NCI-H1092 treated with DMSO at 0.1 percent for 48 hours (cell line): ENCODE measurements at regions not wholly inside any gene's neighbourhood (a gene's known extent, or its start where the extent isn't known, plus 50 kb on each side); places are given as distances from the start of the nearest gene placed in this dataset.

Experiments used
- DNase-seq: peaks from one replicate; lab custom pipeline; 2025; lab: John Stamatoyannopoulos, UW

GRCh38 chr15:77795446-77795845, 162.7 kb upstream of the LINGO1 start:
- DNase-seq, result no peak

GRCh38 chr15:77791941-77792340, 159.2 kb upstream of the LINGO1 start:
- DNase-seq, result no peak

DNA sequence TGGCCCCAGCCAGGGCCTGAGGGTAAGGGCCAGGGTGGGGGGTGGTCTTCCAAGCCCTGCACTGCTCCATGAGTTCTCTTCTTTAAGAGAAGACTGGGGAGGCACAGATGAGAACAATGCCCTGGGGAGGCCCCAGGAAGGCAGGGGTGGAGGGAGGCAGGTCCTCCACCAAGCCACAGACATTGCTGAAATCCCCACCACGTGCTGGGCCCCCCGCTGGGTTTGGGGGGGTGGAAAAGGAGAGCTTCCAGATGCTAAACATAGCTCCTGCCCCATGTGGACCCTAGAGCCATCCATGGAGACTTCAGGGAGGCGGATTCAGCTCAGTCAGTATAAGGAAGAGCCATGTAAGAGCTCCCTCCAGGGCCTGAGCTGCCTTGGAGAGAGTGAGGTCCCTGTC, 157.8 kb upstream of the LINGO1 start:
- no peak for DNase-seq

GRCh38 chr15:77786956-77787355, 154.2 kb upstream of the LINGO1 start:
- DNase-seq, result no peak

DNA sequence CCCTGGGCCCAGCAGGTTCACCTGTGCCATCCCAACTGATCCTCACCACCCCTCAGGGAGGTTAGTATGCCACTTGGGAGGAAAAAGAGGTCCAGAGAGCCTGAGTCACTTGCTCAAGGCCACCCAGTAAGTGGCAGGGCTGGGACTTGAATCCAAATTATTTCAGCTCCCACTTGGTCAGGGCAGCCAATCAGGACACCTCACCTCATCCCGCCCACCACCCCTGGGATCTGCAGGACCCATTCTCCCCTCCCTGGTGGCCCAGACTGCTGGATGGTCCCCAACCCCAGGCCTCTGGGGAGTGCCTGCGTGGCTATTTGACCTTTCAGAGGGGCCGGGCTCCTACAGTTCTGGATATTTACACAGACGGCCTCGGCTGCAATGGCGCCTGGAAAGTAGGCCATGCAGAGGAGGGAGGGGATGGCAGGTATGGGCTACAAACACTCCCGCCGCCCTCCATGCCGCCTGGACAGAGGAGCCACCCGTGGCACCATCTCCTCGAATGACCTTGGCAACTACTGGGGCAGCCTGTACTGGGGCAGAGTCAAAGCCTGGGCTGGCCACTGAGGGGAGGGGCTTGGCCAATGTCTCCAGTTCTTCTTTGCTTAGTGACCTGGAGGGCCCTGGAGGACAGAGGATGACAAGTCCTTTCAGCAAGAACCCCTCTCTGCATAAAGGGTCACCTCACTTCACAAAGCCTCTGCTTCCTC, 153.6 kb upstream of the LINGO1 start:
- no peak for DNase-seq

DNA sequence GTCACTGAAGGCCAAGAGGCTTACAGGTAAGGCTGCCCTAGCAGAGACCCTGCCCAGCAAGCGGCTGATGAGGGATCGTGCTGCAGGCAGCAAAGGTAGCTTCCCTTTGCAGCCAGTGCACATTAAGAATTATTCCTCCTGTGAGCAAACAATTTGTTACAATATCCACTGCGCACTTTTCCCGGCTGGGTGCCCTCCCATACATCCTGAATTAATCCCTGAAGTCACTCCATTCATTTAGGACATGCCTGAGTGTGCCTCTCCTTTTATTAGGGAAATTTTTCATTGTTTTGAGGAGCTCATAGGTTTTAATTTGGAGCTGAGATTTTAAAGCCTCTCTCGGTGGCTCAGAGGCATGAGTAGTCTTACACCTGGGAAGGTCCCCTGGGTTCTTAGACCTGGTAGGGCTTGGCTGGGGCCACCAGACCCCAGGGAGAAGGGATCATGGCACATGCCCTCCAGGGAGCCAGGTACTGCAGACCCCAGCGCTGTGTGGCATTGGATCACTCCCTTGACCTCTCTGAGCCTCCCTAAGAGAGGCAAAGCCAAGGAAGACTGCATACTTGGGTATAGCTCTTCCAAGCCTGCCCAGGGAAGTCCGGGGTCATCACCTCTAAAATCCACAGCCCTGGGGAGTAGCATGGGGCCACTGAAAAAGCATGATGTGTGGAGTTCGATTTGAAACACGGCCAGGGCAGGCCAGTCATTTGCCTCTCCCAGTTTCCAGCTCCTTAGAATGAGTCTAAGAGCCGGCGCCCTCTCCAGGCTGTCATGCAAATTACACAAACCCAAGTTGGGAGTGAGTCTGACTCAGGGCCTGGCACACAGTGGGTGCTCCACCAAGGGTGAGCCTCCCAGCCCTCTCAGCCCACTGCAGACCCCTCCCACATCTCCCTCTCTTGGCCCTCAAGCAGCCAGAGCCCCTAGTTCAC, 151.9 kb upstream of the LINGO1 start:
- no peak for DNase-seq

GRCh38 chr15:77783636-77784035, 150.9 kb upstream of the LINGO1 start:
- no peak for DNase-seq

DNA sequence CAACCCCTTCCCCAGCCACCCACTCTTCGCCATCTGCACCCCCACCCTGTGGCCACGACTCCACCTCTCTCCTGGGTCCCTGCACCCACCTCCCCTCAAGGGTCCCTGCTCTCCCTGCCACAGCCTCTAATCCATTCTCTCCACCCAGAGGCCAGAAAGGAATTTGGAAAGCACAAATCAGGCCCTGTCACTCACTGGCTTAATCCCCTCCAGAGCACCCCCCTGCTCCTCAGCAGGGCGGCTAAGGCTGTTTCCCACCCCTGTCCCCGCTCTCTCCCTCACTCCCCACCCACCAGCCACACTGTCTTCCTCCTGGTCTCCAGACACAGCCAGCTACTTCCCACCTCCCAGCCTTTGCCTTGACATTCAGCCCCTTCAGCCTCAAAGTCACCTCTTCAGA, 150.0 kb upstream of the LINGO1 start:
- no peak for DNase-seq

GRCh38 chr15:77781946-77782240, 149.2 kb upstream of the LINGO1 start:
- DNase-seq, result no peak

DNA sequence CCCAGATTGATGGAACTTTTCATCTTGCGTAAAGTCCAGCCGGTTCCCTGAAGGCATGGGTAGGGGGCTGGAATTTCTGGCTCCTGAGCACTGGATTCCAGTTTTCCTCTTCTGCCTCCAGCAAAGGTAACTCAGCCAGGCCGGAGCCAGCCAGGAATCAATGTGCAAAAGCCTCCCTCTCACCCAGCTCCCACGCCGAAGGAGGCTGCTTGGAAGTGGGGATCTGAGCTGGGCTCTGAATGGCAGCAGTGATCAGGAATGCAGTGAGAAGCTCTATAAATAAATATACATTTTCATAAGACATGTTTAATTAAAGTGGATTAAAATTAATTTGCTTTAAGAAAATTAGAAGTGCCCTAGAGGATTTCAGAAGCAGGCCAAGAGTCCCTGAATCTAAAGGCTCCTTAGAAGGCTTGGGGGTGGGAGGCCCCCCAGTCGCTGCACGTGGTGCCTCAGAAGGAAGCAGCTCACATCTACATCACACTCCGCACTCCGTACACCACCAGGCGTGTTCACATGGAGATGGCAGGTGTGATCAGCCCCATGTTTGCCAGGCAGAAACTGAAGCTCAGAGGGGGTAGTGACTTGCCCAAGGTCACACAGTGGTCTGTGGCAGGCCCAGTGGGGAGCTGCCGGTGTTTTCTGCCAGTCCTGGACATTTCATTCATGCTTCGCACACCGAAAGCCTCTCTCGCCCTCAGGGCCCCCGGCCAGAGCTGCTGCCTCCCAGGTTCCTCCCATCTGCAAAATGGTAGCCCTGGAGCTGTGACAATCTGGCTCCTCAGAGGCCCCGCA, 148.6 kb upstream of the LINGO1 start:
- no peak for DNase-seq

- DNase-seq, result no peak
Measured at GRCh38 chr15:77778802-77779201, 146.1 kb upstream of the LINGO1 start.

DNA sequence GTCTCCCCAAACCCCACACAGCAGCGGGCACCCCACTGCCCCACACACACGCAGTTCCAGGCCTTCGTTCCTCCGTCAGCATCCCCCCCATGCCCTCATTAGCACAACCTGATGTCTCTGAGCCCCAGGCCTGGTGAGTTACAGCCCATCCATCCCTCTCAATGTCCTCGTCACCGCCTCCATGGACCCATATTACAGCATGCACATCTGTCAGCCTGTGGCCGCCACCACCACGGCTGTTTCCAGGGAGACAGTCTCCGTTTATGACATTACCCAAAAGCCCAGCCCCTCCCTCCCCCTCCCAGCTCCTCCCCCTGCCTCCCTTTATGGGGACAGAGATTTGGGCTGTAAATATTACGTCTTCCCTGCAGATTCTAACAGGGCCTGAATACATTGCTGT, 143.1 kb upstream of the LINGO1 start:
- DNase-seq, result no peak

GRCh38 chr15:77775373-77775772, 142.7 kb upstream of the LINGO1 start:
- DNase-seq, result no peak

GRCh38 chr15:77774350-77774749, 141.6 kb upstream of the LINGO1 start:
- no peak for DNase-seq

GRCh38 chr15:77773903-77774302, 141.2 kb upstream of the LINGO1 start:
- no peak for DNase-seq

- DNase-seq, result no peak
Measured at GRCh38 chr15:77772641-77773402, 140.1 kb upstream of the LINGO1 start.

- DNase-seq, result no peak
Measured at GRCh38 chr15:77771616-77772015, 138.9 kb upstream of the LINGO1 start.

GRCh38 chr15:77769700-77770099, 137.0 kb upstream of the LINGO1 start:
- no peak for DNase-seq

GRCh38 chr15:77768521-77769078, 135.9 kb upstream of the LINGO1 start:
- no peak for DNase-seq

DNA sequence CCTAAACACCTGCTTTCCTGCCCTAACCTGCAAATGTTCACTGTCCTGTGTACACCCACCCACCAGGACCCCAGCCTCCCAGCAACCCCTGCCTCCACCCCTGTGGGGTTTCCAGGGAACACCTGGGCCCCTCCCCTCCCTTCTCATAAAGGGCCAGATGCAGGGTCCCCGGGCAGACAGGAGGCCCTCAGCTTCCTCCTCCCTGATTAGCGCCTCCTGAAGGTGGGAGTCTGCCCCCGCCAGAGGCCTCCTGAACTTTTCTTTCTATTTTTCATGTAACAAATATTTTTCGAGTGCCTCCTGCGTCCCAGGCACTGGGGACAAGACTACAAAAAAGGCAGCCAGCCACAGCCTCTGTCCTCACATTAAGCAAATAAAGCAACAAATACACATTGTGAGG, 135.4 kb upstream of the LINGO1 start:
- no peak for DNase-seq

DNA sequence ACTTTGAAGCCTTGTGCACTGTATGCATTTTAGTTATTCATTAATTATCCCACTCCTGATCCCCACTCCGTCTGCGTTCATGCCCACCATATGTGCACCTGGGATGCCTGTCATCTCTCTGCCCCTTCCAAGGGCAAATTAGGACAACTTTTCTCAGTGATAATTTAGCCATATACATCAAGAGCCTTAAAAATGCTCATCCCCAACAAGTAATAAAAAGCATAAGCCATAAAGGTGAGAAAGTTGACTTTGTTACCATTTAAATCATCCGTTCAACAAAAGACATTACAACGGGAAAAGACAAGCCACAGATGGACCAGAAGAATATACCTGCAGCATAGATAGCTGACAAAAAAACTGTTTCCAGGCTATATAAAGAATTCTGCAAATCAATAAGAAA, 131.4 kb upstream of the LINGO1 start:
- DNase-seq, result no peak
